ENCODE measurements at regions not wholly inside any gene's neighbourhood (a gene's known extent, or its start where the extent isn't known, plus 50 kb on each side); places are given as distances from the start of the nearest gene placed in this dataset.

- TF ChIP-seq ZNF407 (IDR thresholded peaks at IDR 0.05; ENCODE audit: low read depth): no peak
- no peak for TF ChIP-seq GTF2B (IDR thresholded peaks at IDR 0.05; ENCODE audit: extremely low read depth, insufficient read length)
- TF ChIP-seq RCOR1 (IDR thresholded peaks at IDR 0.05; ENCODE audit: borderline replicate concordance in 1 of 2, low read depth in 2 of 2, low read length in 2 of 2): no peak
- TF ChIP-seq GABPB2 (CRISPR knock-in tag; conservative IDR thresholded peaks at IDR 0.05): no peak
- no peak for TF ChIP-seq FOXK2 (conservative IDR thresholded peaks at IDR 0.05 in 1 of 2, IDR thresholded peaks at IDR 0.05 in 1 of 2; ENCODE audit: low read depth in 2 of 2)
- TF ChIP-seq HCFC1 (IDR thresholded peaks at IDR 0.05; ENCODE audit: low read depth, low read length): no peak
- no peak for TF ChIP-seq ZNF347 (CRISPR knock-in tag; IDR thresholded peaks at IDR 0.05; ENCODE audit: low read depth)
- no peak for TF ChIP-seq MAFF (IDR thresholded peaks at IDR 0.05; ENCODE audit: low read length)
These were observed 176.4 kb downstream of the SHANK2 start (continued) for GRCh38 chr11:71075871-71076420.
